Thyroid gland (tissue), 4 donors: ENCODE measurements at regions not wholly inside any gene's neighbourhood (a gene's known extent, or its start where the extent isn't known, plus 50 kb on each side); places are given as distances from the start of the nearest gene placed in this dataset.

Experiments
- POLR2A ChIP-seq, 2 donors: fragments of 450-650 bp; IDR thresholded peaks; one replicate each; pipeline ENCODE4 v1.6.1; 2017; ENCODE audit warnings: antibody characterized with exemption in 2 of 2, mild to moderate bottlenecking in 2 of 2, moderate library complexity in 1 of 2
- TF ChIP-seq, protein P1 (sequence below), 6 experiments: fragments of 200-600 bp in 3 of 6; fragments of 450-650 bp in 3 of 6; sonication (generic) in 3 of 6; IDR thresholded peaks; one replicate each; pipeline ENCODE4 v1.5.1; 2016 to 2019; ENCODE audit warnings: antibody characterized with exemption in 6 of 6, mild to moderate bottlenecking in 2 of 6, inconsistent platforms in 1 of 6, moderate library complexity in 1 of 6

DNA sequence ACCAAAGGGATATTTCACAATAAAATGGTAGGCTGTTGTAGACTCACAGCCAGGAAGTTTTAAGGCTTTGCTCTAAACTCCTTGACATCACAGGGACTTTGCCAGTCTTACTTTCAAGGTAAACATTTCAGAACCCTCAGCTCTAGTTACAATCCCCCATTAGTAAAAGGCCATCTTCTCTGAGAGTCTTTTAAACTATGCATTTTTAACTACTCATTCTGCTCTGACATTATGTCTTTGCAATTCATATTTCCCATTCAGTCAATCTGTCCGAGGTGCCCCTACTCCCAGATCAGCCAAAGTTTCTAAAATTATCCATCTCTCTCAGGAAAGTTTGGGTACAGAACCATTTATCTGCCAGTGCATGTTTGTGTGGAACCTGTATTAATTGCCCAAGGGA, 1094.1 kb downstream of the TDRD15 start:
- TF ChIP-seq, protein P1, sequence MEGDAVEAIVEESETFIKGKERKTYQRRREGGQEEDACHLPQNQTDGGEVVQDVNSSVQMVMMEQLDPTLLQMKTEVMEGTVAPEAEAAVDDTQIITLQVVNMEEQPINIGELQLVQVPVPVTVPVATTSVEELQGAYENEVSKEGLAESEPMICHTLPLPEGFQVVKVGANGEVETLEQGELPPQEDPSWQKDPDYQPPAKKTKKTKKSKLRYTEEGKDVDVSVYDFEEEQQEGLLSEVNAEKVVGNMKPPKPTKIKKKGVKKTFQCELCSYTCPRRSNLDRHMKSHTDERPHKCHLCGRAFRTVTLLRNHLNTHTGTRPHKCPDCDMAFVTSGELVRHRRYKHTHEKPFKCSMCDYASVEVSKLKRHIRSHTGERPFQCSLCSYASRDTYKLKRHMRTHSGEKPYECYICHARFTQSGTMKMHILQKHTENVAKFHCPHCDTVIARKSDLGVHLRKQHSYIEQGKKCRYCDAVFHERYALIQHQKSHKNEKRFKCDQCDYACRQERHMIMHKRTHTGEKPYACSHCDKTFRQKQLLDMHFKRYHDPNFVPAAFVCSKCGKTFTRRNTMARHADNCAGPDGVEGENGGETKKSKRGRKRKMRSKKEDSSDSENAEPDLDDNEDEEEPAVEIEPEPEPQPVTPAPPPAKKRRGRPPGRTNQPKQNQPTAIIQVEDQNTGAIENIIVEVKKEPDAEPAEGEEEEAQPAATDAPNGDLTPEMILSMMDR (IDR thresholded peaks at IDR 0.05) = no peak
- TF ChIP-seq POLR2A (IDR thresholded peaks at IDR 0.05) = no peak
